GM18511 (cell line): ENCODE measurements at regions not wholly inside any gene's neighbourhood (a gene's known extent, or its start where the extent isn't known, plus 50 kb on each side); places are given as distances from the start of the nearest gene placed in this dataset.
"Not testable (repeated sequence)": the region's sequence is repeated elsewhere in the genome, so short reads cannot be mapped to it uniquely, and the experiment has no call there.

ENCODE experiments used
- ATAC-seq: cut with Tn5 transposase; IDR thresholded peaks from one replicate; pipeline ENCODE4 v1.9.1; 2021; ENCODE audit warnings: mild to moderate bottlenecking, moderate library complexity; ENCODE audit not compliant: unreplicated experiment

DNA sequence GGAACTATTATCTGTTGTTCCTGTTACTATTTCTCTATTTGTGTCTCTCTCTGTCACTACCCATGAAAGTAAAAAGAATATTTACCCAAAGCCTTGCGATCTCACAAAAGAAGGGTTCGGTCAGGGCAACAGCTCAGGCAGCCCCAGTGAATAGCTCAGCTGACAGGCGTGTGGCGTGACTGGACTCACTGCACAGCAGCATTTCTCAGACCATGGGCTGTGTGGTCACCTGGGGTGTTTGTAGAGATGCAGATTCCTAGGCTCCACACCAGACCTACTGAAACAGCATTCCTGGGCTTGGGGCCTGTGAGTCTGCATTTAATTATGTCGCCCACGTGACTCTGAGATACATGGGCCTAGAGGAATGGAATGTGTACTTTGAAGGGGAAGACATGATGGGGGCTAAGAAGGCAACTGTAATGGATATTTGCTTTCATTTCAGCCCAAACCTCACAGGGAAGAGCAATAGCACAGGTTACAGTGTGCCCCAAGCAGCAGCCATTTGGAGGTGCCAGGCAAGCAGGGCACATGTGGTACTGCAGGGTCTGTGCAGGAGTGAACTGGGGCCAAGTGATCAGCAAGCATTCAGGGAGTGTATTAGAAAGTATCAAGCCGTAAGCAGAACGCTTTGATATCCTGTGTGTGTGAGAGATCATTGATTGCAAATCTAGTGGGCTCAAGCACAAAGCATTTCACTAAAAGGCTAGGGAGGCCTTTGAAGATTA is 90.4 kb upstream of the RBMS1 start:
- no peak for ATAC-seq

GRCh38 chr2:160584972-160585494 is 91.4 kb upstream of the RBMS1 start:
- ATAC-seq, result no peak

DNA sequence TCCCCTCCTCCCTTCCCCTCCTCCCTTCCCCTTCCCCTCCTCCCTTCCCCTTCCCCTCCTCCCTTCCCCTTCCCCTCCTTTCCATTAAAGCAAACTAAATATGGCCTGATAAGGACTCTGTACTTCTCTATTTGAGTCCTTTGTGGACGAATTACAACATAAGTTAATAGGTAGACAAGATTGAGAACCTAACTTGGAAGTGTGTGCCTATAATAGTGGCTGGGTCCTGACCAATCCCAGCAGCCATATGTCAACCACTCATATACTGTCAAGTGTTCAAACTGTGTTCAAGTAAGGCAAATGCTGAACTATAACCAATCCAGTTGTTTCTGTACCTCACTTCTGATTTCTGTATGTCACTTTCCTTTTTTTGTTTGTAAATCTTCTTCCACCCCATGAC is 97.1 kb upstream of the RBMS1 start:
- no peak for ATAC-seq

- ATAC-seq, result no peak
Measured at GRCh38 chr2:160592401-160592800, 98.8 kb upstream of the RBMS1 start.

DNA sequence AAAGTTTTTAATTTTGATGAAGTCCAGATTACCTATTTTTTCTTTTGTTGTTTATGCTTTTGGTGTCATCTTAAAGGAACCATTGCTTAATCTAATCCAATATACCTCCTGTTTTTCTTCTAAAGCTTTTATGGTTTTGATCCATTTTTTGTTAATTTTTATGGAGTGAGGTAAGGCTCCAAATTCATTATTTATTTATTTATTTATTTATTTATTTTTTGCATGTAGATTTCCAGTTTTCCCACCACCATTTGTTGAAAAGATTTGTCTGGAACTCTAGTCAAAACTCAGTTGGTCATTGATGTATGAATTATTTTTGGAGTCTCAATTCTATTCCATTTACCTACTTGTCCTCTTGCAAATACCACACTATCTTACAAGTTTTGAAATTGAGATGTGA is 99.4 kb upstream of the RBMS1 start:
- ATAC-seq, result no peak

DNA sequence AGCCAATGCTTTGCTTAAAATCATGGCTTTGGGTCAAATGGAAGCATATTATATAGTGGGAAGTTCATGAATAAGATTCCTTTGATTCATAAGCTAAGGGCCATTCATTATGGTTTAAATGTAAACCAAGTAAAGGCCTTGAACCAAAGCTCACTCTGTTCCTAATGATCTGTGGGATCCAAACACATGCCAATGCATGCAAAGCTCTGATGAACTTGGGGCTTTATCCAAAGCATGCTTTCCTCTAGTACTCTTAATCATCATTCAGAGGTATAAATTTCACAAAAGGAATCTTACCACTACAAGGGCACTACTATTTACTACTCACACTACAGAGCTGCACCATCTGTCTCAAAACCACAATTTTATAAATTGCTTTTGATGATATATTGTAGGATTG is 102.8 kb upstream of the RBMS1 start:
- no peak for ATAC-seq

DNA sequence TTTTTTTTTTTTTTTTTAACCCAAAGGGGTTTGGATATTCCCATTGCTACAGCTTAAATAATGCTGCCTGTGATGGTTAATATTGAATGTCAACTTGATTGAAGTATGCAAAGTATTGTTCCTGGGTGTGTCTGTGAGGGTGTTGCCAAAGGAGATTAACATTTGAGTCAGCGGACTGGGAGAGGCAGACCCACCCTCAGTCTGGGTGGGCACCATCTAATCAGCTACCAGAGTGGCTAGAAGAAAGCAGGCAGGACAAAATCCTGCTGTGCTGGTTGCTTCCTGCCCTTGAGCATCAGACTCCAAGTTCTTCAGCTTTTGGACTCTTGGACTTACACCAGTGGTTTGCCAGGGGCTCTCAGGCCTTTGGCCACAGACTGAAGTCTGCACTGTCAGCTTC is 106.8 kb upstream of the RBMS1 start:
- ATAC-seq, result not testable (repeated sequence)

DNA sequence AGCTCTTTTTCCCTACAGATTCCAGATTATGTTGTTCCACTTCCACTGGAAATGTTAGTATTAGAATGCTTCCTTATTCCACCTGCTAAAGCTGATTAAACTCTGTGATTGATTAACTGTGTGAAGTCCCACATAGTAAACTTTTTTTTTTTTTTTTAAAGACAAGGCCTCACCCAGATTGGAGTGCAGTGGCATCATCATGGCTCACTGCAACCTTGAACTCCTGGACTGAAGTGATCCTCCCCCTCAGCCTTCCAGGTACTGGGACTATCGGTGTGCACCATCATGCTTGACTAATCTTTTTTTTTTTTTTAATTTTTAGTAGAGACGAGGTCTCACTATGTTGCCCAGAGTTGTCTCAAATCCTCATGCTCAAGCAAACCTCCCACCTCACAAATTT is 108.5 kb upstream of the RBMS1 start:
- no peak for ATAC-seq

- no peak for ATAC-seq
Measured at GRCh38 chr2:160603771-160604510, 110.3 kb upstream of the RBMS1 start.

DNA sequence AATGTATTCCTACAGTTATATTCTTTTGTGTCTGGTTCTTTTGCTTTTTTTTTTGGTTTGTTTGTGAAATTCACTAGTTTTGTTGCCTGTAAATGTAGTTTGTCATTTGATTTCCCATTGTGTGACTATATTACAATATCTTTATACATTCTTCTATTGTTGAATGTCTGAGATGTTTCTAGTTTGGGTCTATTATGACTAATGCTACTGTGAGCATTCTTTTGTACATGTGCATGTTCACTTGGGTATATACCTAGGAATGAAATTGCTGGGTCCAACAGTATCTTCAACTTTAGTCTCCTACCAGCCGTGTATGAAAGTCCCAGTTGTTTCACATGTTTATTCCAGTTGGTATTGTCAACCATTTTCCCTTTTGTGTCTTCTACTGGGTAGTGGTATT is 112.7 kb upstream of the RBMS1 start:
- no peak for ATAC-seq

DNA sequence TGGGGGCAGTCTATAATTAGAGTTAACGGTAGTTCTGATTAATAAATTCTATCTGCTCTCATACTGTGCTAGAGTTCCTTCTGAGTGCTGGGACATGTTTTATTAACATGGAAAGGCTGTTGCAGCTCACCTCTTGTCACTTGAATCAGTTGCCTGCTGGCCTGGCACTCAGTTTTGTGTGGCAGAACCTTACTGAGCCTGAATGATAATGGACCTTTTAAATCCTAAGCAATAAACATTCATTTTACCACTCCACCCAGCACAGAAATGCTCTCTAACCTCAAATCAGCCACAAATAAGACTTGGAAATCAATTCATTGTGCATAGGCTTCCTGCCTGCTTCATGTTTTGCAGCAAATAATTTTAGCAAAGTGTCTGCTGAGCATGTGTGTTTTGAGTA is 115.0 kb upstream of the RBMS1 start:
- ATAC-seq, result no peak

DNA sequence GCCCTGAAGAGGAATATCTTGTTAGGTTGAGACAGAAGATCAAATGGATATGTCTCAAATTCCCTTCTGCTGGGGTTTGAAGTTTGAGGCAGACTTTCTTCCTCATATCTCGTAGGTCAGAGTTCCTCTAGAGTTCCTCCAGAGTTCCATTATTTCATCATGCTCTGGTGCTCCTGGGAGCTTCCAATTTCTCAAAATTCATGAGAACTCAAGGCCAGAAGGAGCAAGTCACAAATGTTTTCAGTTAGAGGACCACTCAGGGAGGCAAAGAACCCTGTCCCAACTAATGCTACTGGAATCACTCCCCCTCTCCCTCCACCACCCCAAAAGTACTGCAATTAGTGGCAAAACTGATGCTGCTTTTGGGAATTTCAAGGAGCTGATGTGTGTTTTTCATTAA is 115.7 kb upstream of the RBMS1 start:
- ATAC-seq, result no peak

- no peak for ATAC-seq
Measured at GRCh38 chr2:160610041-160610440, 116.4 kb upstream of the RBMS1 start.

DNA sequence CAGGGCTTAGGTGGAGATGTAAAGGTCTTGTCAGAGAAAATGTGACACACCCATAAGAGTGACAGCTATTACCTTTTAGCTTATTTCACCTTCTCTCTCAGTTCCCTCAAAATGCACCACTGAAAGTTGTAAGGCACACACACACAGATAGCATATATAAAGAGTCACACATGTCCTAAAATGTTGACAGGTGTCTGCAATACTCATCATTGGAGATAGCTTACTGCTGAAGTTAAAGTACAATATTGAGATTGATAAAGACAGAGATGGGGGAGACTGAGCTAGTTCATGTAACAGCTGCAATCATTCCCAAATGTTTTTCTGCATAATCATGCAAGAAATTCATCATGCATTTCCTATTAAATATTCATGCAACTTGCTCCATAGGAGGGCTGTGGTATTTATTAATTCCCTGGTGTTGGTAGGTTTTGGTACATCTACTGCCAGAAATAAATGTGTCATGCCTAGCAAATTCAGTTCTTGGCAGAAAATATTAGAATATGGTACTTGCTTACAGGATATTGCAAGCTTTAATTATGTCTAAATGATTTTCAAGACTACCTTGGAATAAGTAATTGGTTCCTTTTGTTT is 118.8 kb upstream of the RBMS1 start:
- ATAC-seq, result no peak

GRCh38 chr2:160613466-160614153 is 120.0 kb upstream of the RBMS1 start:
- ATAC-seq, result no peak

DNA sequence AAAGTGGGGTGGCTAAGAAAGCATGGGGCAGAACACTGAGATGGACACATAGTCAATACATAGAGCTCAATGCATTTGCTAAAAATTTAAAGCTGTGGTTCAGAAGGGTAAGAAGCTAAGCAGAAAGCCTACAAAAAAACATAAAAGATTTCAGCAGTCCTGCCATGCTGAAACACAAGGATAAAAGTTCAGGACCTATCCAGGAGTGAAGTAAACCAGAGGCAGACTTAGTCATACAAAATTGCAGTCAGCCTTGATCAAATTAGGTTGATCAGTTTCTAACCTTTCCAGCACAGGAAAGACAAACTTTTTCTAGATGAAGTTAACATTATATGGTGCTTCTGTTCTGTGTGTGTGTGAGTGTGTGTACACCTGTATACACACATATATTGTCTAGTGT is 120.8 kb upstream of the RBMS1 start:
- no peak for ATAC-seq

GRCh38 chr2:160615706-160616105 is 122.1 kb upstream of the RBMS1 start:
- no peak for ATAC-seq

- no peak for ATAC-seq
Measured at GRCh38 chr2:160616149-160616548, 122.5 kb upstream of the RBMS1 start.

- no peak for ATAC-seq
Measured at GRCh38 chr2:160621748-160622147, 128.1 kb upstream of the RBMS1 start.

DNA sequence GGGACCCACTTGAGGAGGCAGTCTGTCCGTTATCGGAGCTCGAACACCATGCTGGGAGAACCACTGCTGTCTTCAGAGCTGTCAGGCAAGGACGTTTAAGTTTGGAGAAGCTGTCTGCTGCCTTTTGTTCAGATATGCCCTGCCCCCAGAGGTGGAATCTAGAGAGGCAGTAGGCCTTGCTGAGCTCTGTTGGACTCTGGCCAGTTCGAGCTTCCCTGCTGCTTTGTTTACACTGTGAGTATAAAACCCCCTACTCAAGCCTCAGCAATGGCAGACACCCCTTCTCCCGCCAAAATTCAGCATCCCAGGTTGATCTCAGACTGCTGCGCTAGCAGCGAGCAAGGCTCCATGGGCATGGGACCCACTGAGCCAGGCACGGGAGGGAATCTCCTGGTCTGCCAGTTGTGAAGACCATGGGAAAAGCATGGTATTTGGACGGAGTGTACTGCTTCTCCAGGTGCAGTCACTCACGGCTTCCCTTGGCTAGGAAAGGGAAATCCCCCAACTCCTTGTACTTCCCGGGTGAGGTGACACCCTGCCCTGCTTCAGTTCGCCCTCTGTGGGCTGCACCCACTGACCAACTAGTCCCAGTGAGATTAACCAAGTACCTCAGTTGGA is 134.5 kb upstream of the RBMS1 start:
- not testable (repeated sequence) for ATAC-seq

GRCh38 chr2:160628811-160629210 is 135.2 kb upstream of the RBMS1 start:
- no peak for ATAC-seq
